Breast epithelium (tissue), 3 donors: ENCODE measurements at regions not wholly inside any gene's neighbourhood (a gene's known extent, or its start where the extent isn't known, plus 50 kb on each side); places are given as distances from the start of the nearest gene placed in this dataset.

Source experiments
- POLR2A ChIP-seq: fragments of 450-650 bp; IDR thresholded peaks from one replicate; pipeline ENCODE4 v1.6.1; 2016; ENCODE audit warnings: antibody characterized with exemption, mild to moderate bottlenecking, moderate library complexity
- POLR2AphosphoS5 ChIP-seq, 3 donors: sonication (generic); formaldehyde crosslinking; IDR thresholded peaks; one replicate each; pipeline ENCODE4 v1.6.1; 2017; ENCODE audit warnings: antibody characterized with exemption in 3 of 3
- TF ChIP-seq, protein P1 (sequence below), 3 donors: fragments of 450-650 bp; IDR thresholded peaks; one replicate each; pipeline ENCODE4 v1.5.1; 2016 to 2017; ENCODE audit warnings: antibody characterized with exemption in 3 of 3, mild to moderate bottlenecking in 3 of 3, moderate library complexity in 3 of 3

DNA sequence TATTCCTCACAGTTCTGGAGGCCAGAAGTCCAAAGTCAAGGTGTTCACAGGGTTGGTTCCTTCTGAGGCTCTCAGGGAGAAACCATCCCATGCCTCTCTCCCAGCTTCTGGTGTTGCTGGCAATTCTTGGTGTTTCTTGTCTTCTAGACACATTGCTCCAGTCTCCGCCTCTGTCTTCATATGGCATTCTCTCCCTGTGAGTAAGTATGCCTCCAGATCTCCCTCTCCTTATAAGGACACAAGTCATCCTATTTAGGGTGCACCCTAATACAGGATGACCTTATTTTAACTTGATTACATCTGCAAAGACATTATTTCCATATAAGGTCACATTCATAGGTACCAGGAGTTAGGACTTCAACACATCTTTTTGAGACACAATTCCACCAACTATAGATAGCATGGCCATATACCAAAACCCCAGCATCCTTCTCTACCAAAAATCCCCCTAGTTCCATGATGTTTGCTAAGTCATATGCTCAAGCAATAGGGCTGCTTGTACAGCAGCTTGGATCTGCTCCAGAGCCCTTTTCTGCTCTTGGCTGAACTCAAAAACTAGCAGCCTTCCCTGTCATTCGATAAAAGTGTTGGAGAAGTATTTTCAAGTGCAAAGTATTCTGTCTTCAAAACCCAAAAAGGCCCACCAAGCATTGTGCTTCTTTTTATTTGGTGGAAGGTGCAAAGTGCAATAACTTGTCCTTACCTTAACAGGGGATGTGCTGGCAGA is 79.2 kb upstream of the CMKLR1 start:
- TF ChIP-seq, protein P1, sequence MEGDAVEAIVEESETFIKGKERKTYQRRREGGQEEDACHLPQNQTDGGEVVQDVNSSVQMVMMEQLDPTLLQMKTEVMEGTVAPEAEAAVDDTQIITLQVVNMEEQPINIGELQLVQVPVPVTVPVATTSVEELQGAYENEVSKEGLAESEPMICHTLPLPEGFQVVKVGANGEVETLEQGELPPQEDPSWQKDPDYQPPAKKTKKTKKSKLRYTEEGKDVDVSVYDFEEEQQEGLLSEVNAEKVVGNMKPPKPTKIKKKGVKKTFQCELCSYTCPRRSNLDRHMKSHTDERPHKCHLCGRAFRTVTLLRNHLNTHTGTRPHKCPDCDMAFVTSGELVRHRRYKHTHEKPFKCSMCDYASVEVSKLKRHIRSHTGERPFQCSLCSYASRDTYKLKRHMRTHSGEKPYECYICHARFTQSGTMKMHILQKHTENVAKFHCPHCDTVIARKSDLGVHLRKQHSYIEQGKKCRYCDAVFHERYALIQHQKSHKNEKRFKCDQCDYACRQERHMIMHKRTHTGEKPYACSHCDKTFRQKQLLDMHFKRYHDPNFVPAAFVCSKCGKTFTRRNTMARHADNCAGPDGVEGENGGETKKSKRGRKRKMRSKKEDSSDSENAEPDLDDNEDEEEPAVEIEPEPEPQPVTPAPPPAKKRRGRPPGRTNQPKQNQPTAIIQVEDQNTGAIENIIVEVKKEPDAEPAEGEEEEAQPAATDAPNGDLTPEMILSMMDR (IDR thresholded peaks at IDR 0.05), result no peak
- no peak for TF ChIP-seq POLR2A
- no peak for TF ChIP-seq POLR2AphosphoS5 (IDR thresholded peaks at IDR 0.05)
